SIG-M5 treated with dmso at 0.1 percent for 504 hours (cell line): ENCODE measurements at regions not wholly inside any gene's neighbourhood (a gene's known extent, or its start where the extent isn't known, plus 50 kb on each side); places are given as distances from the start of the nearest gene placed in this dataset.

ENCODE experiments used
- DNase-seq: peaks from one replicate; lab custom pipeline; 2025; ENCODE audit not compliant: unreplicated experiment; lab: John Stamatoyannopoulos, UW

DNA sequence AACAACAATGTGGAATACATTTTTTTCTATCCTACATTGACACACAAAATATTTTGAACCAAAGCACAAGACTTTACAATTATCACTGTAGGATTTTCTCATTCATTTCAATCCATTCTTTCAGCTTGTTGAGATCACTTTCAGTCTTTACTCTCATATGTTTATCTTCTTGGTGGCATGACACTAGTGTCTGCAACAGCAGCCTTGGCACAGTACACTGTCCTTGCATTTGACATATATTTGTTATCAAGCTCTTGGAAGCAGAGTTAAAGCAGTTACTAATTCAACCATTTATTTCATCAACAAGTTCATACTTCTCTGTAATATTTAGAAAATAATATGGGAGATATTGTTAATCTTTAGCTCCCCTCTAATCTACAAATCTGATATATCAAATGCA, 922.4 kb upstream of the ADGRL2 start:
- no peak for DNase-seq

DNA sequence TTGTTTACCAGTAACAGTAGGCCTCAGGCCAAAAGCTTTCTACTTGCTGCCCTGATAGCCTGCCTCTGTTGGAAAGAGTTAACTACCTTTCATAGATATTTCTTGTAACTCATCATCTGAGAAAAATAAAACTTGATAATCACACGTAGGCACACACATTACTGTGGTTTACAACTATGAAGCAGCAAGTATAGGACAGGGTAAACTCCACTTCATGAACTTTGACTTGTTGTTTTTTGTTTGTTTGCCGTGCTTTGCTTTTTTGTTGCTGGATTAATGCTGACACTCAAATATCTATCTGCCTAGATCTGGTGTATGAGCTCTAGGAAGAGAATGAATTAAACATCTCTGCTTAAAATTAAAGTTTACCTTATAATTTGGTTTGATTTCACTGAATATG, 924.7 kb upstream of the ADGRL2 start:
- no peak for DNase-seq

DNA sequence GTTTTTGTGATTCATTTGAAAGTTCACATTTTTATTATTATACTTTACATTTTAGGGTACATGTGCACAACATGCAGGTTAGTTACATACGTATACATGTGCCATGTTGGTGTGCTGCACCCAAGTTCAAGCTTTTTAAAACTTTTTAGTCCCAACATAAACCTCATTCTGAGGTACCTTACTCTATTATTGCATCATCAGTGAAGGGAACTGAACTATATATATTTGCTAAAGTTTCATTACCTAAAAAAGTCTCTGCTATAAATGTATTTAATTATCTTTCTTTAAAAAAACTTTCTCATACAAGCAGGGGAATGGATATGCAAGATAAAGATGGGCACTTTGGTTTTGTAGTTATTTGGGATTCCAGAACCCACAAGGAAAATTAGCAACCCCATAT, 931.4 kb upstream of the ADGRL2 start:
- DNase-seq = no peak

DNA sequence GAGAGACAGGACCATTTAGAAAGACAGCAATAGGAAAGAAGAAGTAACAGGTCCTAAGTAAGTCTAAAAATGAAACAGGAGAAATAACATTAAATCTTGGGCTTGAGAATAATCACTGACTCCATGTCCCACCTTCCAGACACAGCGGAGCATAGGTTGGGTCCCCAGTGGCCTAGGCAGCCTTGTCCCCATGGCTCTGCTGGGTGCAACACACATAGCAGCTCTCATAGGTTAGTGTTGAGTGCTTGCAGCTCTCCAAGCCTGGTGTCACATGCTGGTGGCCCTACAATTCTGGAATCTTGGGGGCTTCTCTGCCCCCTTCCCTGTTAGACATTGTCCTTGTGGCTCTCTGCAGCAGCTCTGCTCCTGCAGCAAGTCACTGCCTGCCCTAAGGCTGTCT, 952.8 kb upstream of the ADGRL2 start:
- DNase-seq = no peak

DNA sequence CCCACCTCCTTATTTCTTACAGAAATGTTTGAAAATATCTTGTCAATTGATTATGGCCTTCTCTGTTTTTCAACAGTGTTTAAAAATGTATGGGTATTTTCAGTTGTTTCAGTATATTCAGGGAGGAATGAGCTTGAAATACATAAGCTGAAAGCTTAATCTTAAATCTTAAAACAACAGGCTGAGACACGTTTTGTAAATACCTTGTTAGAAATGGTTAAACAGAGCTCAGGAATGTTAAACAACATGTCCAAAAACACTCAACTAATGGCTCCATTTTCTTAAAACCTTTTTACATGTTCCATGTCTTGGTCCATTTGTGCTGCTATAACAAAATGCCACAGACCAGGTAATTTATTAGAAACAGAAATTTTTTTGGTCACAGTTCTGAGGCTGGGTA, 953.8 kb upstream of the ADGRL2 start:
- no peak for DNase-seq

DNA sequence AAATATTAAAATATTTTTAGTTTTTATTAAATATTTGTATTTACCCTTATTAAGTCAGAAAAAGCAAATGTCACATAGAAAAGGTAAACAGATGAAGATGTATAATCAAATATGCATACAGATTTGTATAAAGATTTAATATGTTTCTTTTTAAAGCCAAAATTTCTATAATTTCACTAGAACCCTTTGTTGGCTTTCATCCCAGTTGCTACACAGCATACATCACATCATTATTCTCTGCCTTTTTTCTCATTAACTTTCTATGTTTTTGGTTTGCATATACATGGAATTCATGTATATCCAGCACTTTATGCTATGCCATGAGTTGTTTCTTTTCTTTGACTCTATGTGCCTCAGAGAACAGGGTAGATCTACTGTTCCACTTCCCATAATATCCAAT, 957.9 kb upstream of the ADGRL2 start:
- no peak for DNase-seq

DNA sequence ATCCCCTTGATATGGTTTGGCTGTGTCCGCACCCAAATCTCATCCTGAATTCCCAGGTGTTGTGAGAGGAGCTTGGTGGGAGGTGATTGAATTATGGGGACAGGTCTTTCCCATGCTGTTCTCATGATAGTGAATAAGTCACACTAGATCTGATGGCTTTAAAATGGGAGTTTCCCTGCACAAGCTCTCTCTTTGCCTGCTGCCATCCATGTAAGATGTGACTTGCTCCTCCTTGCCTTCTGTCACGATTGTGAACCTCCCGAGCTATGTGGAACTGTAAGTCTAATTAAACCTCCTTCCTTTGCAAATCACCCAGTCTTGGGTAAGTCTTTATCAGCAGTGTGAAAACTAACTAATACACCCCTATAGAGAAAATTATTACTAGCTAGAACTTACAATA, 959.5 kb upstream of the ADGRL2 start:
- no peak for DNase-seq

DNA sequence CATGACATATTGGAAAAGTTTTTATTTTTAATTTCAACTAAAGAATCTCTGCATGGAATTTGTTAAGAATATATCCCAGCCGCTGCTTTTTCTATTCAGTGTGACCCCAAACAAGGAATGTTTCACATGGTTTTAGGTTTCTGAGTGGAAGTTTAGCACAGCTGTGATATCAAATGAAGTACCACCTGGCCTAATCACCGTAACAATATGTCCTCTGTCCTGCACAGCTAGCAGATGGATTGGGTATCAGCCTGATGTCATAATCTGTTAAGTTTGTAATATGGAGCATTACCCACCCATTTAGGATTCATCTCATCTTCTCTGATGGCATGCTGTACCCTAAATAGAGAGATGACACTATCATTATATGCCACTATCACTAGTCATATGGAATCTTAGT, 963.7 kb upstream of the ADGRL2 start:
- no peak for DNase-seq

DNA sequence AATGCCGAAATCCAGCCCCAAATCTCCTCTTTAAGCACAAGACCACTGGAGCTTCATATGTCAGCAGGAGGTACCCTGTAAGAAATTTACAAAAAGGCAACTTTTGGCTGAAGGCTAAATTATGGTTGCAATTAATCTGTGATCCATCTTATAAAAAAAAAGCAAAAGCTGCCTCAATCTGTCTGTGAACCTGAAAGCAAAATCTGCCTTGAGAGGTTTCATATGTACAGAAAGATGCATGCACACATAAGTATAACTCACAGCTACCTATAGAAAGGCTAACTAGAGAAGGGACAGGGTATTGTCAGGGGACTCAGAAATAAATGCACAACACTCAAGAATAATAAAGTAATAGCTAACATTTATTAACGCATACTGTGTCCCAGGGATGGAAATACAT, 964.2 kb upstream of the ADGRL2 start:
- no peak for DNase-seq

DNA sequence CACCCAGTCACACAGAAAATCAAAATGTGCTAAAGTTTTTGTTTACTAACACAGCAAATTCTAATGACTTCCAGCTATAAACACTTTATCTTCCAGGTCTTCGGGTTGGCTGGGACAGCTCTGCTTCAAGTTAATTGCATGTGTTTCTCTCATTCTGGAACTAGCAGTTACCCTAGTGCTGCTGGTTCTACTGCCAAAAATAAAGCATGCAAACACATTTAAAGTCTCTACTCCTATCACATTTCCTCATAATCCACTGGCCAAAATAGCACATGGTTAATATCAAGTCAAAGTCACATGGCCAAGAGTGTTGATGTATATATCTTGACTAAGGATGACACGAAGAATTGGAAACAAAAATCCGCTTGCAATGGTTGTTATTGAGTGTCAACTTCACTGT, 973.1 kb upstream of the ADGRL2 start:
- DNase-seq = no peak

DNA sequence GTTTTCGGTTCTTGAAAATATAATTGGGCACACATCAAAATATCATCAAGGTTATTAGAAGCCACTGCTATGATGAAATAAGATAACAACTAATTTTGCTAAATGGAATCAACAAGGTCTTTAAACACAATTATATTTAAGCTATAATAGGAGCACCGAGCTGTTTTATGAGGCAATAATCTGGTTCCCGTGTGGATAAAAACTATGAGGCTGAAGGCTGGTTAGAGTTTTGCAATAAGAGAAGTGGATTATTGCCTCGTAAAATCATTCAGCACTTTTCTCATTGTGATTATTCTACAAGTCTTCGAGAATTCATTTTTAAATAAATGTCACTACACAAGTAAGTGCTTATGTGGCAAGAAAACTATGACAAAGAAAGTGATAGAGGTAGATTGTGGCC, 975.7 kb upstream of the ADGRL2 start:
- DNase-seq = no peak

DNA sequence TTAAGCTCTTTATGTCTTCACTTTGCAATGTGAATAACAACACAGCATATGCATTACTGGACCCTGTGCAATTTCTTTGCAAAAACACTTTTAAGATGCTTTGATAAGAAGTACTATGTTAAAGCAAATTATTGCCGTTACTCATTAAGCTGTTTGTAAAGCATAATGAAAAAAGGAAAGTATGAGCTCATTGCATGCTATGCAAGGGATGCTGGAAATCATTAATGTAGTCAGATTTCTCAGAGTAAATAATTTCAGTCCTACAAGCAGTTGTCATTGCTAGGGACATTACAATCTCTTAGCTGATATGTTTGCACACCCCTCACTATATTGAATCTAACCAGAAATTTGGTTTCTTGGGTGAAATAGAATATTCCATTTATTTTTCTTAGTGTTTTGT, 982.5 kb upstream of the ADGRL2 start:
- DNase-seq = no peak

DNA sequence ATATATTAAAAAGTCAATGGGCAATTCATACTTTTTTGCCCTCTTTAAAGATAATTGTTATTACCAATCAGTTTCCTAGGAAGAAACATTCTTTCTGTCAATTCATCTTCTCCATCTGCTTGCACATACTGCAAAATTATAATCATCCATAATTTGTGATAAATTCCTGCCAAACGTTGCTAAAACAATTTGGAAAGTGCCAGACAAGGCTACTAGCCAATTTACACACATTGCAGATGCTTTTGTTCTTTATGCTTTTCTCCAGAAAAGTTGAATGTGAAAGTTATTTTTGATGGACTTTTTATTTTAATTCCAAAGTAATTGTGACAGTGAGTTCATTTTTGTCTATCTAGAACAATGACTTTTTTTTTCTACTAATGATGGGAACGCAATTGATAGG, 992.8 kb upstream of the ADGRL2 start:
- no peak for DNase-seq

DNA sequence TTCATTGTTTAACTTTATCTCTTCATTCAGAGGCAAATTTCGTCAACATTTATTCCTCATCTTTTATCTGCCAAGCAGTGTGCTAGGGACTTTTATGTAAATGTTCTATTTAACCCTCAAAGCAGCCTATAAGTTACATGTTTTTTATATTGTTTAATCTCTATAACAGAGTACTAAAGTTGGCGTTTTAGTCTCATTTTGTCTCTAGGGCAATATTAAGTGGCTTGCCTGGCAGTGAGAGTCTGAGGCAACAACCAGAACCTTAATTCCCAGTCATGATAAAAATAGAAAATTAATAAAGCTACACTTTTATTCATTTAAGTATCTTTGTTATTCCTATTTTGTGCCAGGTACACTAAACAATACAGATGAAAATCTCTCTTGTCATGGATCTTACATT, 994.3 kb upstream of the ADGRL2 start:
- DNase-seq = no peak

DNA sequence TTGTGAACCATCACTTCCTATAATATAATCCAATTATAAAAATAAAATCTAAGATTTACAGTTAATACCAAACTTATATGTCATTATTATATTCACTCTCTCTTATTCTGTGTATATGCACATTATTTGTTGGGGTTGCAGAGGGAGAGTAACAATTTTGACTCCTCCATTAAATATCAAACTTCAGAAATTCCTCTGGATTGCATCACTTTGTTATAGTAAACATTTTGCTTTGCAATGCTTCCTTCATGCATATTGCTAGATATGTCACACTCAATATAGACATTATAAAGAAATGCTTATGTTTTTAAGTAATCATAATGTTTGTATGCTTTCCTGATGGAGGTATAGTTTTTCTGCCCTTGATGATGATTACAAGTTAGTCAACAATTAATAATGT, 999.0 kb upstream of the ADGRL2 start:
- no peak for DNase-seq

DNA sequence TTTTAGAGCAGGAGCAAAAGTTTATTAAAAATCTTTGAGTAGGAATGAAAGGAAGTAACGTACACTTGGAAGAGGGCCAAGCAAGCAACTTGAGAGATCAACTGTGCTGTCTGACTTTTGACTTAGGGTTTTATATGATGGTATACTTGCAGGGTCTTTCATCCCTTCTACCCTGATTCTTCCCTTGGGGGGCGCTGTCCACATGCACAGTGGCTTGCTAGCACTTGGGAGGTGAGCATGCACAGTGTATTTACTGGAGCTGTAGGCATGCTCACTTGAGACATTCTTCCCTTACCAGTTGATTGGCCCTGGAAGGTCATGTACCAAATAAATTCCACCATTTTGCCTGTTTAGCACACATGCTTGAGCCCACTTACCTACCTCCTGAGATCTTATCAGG, 1001.3 kb upstream of the ADGRL2 start:
- no peak for DNase-seq

DNA sequence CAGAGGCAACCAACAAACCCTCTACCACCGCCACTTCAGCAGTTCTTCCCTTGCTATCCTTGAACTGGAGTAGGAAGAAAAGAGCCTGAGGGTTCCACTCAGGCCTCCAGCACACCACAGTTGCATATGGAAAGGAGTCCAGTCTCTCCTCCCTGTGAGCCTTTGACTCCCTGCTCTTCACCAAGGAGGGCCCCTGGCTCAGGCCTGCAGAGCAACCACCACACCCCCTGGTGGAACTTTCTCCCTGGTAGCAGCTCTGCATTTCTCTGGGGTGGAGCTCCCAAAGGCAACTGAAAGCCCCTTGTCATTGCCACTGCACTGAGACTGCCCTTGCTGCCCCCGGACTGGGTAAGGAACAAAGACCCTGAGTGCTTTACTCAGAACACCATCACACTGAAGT, 1021.5 kb upstream of the ADGRL2 start:
- DNase-seq = no peak

DNA sequence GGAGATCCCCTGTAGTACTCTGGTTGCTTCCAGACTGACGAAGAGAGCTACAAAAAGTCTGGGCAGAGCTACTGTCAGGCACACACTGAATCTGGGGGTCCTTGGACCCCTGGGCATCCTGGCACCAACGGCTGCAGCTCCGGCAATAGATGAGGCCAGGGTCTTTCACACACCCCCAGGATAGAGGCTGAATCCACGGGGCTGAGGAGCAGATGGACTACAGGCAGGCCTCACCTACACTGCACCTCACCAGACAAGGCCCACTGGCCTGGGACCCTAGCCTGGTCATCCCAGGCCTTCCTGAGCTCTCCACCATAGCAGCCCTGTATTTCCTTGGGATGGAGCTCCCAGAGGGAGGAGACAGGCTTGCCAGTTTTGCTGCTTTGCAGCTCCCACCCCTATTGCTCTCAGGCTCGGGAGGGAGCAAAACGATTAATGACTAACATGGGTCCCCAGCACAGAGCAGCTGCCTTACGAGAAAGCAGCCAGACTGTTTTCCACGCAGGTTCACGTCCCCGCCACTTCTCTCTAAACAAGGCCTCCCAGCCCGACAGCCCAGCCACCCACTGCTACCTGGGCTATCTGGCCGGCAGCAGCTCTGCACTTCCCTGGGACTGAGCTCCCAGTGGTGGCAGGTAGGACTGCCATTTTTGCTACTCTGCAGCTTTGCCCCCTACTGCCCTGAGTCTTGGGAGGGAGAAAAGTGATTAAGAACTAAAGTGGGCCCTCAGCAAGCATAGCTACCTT, 1022.5 kb upstream of the ADGRL2 start:
- no peak for DNase-seq

DNA sequence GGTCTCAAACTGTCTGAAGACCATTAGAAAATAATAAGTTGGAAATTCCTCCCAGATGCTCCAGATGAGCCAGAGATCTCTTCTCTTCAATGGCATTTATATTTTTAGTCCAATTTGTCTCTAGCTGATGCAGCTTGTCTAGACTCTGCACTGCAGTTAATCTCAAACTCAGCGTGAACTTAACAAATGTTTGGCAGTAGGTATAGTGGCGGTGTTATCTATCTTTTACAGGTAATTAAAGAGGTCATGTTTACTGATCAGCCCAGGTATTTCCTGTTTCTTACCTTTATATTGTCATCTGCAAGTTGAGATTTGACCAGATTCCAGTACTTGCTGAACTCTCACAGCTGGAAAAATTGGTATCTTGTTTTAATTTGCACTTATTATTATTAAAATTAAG, 1024.5 kb upstream of the ADGRL2 start:
- no peak for DNase-seq

DNA sequence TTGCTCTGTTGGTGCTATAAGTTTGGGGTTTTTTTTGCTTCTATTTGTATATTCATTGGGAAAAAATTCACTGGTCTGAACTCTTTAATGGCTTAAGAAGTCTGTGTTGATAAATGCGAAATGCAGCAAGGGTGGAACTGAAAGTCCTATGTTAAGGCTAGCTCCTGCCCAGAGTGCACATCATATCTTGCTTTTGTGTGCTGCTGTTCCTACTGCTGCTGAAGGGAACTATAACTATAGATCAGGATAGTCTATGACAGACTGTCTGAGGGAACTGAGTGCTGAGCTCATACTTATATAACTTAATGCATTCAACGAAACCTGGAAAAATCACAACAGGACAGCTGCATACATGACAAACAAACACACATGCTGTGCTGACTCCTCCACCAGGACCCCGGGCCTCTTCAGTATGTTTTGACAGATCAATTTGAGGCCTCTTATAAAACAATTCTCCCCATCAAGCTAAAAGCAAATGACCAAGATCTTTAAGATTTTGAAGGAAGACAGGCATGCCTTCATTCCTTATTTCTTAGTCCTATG, 1031.5 kb upstream of the ADGRL2 start:
- no peak for DNase-seq

DNA sequence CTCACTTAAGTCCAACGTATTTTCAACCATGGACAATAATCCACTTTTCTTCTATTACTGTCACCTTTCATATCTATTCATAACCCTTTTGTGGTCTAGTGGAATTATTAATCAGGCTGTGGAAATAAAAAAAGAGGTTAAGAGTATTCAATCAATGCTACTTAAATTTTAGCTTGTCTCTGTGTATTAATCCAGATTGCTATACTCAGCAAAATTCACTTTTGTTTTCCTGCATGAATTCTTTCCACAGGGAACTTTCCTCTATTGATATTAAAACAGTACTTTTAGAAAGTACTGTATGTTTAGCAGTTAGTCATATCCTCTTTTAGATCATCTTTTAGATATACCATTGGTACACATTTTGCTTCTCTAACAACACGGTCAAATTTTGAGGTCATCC, 1033.0 kb upstream of the ADGRL2 start:
- no peak for DNase-seq

DNA sequence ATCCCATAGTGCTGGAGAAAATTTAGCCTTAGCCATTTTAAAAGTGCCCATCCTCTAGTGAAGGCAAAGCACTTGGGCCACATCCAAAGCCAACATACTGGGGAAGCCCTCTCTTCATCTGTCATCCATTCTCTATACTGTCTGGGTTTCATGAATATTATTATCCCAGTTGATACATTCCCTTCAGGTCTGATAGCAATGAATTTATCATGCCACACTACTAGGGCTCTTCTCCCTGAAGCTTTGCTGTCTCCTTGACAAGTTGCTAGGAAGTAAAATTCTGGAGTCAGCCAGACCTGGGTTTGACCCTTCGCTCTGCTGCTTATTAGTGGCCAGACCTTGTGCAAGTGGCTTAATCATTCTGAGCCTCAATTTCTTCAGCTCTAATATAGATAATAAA, 1041.4 kb upstream of the ADGRL2 start:
- DNase-seq = no peak

DNA sequence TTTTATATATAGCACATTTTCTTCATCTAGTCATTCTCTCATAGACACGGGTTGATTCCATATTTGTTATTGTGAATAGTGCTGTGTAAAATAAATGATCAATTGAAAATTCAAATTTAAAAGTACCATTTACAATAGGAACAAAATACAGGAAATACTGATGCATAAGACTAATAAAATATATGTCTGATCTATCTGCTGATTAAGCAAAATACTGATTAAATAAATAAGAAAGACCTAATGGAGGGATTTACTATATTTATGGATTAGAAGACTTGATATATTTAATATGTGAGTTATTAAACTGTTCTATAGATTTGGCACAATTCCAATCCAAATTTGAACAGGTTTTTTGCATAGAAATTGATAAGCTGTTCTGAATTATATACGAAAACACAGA, 1044.8 kb upstream of the ADGRL2 start:
- no peak for DNase-seq
